ENCODE measurements at regions not wholly inside any gene's neighbourhood (a gene's known extent, or its start where the extent isn't known, plus 50 kb on each side); places are given as distances from the start of the nearest gene placed in this dataset.

GRCh38 chr13:52906122-52906903 is 57.9 kb upstream of the PCDH8 start:
- H3K36me3 ChIP-seq (ENCODE audit: control insufficient read depth in 2 of 2, extremely low read depth in 1 of 2, insufficient read depth in 2 of 2, low read length in 2 of 2): no peaks in the 10 kb centered on the region
- H4K20me1 ChIP-seq (replicated peaks; ENCODE audit: control insufficient read depth, extremely low read depth, insufficient read depth, low read length): no peaks in the 10 kb centered on the region
- no peak for FAIRE-seq
- no peaks in the 10 kb centered on the region for H3K4me1 ChIP-seq (ENCODE audit: control insufficient read depth, extremely low read depth, insufficient read depth, low read length)
- H3K27me3 ChIP-seq (ENCODE audit: control insufficient read depth in 2 of 2, insufficient read depth in 2 of 2, low read length in 2 of 2): peaks cover 0 to 3% of the 10 kb centered on the region in 2 experiments
- DNase-seq (ENCODE audit: low read depth, low spot score): no peak
- H3K9me3 ChIP-seq (replicated peaks; ENCODE audit: control insufficient read depth, insufficient read depth, low read length): no peaks in the 10 kb centered on the region
- no TSS peak for BruUV-seq (replicated peaks)
- POLR2A ChIA-PET: no interaction called here
- CTCF ChIA-PET: no interaction called here
- no peak for TF ChIP-seq CTCF (IDR thresholded peaks at IDR 0.05; ENCODE audit: extremely low read depth in 1 of 2, insufficient read depth in 1 of 2, low read depth in 1 of 2, low read length in 2 of 2)
- no peak for TF ChIP-seq JUN (IDR thresholded peaks at IDR 0.05; ENCODE audit: borderline replicate concordance, insufficient read depth, insufficient read length, low read depth)
- TF ChIP-seq FOS (IDR thresholded peaks at IDR 0.05; ENCODE audit: borderline replicate concordance, insufficient read depth, low read length): no peak
- TF ChIP-seq GATA2 (IDR thresholded peaks at IDR 0.05; ENCODE audit: insufficient read depth, insufficient read length, low read depth, low read length): no peak
- no peak for TF ChIP-seq EZH2 (IDR thresholded peaks at IDR 0.05; ENCODE audit: borderline replicate concordance, low read depth, low read length, severe bottlenecking)
- TF ChIP-seq MAX (IDR thresholded peaks at IDR 0.05; ENCODE audit: insufficient read depth, insufficient read length): no peak
- no peaks in the 10 kb centered on the region for H3K9me1 ChIP-seq (replicated peaks; ENCODE audit: control insufficient read depth, extremely low read depth, insufficient read depth, low read length)
- no peak overlapping the region for H3K4me3 ChIP-seq (replicated peaks in 1 of 3; ENCODE audit: insufficient read depth in 1 of 3, low read depth in 1 of 3, low read length in 3 of 3)
- dilution Hi-C loops (cut with MboI; ENCODE audit: extremely low pct_ligation_motif_present, low sequenced_read_pairs): no loop called here
- H3K9ac ChIP-seq (replicated peaks; ENCODE audit: extremely low read depth, insufficient read depth, low read length): no peak overlapping the region
- H3K79me2 ChIP-seq (ENCODE audit: control insufficient read depth, insufficient read depth, low read length): no peaks in the 10 kb centered on the region
- intact Hi-C loops (cut with micrococcal nuclease): no loop called here
- no peak overlapping the region for H2AFZ ChIP-seq (ENCODE audit: low read depth, low read length)
- no peak overlapping the region for H3K27ac ChIP-seq (ENCODE audit: insufficient read depth, low read depth, low read length)
- H3K4me2 ChIP-seq (ENCODE audit: insufficient read depth, low read length): no peak overlapping the region

All from endothelial cell of umbilical vein (primary cell).